ENCODE measurements at regions not wholly inside any gene's neighbourhood (a gene's known extent, or its start where the extent isn't known, plus 50 kb on each side); places are given as distances from the start of the nearest gene placed in this dataset.
"Not testable (repeated sequence)": the region's sequence is repeated elsewhere in the genome, so short reads cannot be mapped to it uniquely, and the experiment has no call there.

DNA sequence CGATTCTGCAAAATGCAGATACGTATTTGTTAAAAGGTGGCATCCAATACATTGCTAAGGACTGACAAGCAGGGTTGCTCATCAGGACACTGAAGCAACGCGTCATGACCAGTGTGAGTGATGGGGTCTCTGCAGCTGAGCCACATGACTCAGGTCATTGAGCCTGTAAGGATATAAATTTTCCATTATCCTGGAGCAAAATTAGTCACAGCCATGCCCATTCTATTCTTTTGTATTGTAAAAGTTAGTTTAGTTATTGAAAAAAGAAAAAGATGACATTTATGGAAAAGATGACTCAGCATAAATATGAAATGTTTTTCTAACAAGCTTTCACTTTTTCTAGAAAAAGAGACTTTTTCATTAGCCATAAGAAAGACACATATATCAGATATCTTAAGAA lies 268.0 kb upstream of the TMEM132C start:
- peak in 1 of 2 experiments; percentile 20 for DNase-seq (ENCODE audit: low read depth in 2 of 2)

DNA sequence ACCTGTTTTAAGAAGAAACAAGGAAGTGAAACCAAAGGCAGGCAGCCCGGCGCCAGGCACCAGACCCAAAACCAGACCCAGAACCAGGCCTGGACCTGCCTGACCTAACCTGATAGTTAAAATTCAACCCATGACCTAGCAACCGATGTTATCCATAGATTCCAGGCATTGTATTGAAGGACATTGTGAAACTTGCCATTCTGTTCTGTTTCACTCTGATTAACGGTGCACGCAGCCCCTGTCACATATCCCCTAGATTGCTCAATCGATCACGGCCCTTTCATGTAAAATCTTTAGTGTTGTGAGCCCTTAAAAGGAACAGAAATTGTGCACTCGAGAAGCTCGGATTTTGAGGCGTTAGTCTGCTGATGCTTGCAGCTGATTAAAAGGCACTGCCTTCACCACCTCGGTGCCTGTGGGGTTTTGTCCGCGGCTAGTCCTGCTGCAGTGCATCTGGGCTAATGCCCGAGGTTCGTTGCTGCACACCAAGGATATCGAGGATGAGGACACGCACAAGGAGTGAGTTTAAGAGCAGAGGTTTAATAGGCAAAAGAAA lies 262.5 kb upstream of the TMEM132C start:
- DNase-seq (ENCODE audit: low read depth in 2 of 2): no peak

DNA sequence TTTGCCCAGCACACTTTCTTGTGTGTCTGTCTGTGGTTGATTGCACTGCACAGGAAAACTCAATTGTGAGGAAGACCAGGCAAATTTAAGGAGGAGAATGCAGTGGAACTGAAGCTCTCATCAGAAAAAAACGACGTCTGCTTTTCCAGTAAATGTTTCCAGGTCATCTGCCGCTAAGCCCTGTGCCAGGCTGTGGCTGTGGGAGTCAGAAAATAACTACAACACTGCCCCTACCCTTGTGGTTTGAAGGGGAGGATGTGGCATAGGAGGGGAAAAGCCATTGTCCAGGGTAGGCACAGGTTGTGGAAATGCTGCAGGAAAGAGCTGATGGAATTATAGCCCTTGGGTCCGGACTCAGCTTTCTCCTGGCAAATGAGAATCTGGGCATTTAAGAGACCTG lies 259.7 kb upstream of the TMEM132C start:
- no peak for DNase-seq (ENCODE audit: low read depth in 2 of 2)

DNA sequence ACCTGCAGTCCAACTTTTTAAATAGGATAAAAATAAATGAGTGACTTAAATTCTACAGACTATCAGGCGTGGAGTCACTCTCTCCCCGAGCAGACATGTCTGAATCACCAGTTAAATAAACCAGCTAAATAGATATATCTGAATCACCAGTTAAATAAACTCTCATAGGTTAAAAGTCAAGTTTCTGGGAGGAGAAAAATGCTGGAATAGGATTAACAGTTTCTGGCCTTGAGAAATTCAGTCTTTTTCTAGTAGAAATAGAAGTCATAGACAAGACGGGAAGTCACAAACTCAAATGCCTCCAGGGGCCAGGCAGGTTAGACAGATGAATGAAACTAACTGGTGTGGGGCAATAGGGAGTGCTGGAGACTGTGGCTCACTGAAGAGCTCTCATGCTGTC lies 258.6 kb upstream of the TMEM132C start:
- peak in 1 of 2 experiments; percentile 30 for DNase-seq (ENCODE audit: low read depth in 2 of 2)

DNA sequence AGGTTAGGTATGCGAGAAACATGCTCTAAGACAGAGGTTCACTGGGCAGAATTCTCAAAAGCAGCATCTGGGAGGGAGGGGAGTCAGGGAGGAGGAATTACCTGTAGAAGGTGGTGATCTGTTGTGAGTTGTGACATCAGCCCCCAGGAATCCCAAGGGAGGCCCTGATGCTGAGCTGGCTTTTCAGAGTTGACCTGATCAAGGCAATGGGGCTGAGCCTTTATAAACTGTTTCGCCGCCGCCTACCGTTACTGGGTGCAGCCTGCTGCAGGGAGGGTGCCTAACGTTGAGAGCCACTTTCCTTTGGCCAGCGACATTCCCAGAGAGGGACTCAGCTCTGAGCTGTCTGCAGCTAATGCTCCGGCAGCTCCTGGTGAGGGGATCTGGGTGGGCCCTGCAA lies 257.9 kb upstream of the TMEM132C start:
- no peak for DNase-seq (ENCODE audit: low read depth in 2 of 2)

DNA sequence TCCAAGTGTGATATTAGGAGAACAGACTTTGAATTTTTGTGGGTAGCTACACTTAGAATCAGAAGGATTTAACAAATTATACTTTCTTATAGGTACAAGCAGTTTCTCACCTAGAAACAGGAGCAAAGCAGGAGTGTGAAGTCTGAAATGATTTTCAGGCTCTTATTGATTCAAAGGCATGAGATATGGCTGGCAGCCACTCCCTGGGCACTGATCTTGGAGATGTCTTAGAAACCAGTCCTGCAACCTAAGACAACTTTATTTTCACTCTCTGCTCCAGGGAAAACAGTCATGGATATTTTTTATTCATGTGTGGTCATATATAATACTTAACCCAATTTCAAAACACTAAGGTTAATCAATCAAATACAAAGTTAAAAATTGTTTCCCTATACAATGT lies 254.9 kb upstream of the TMEM132C start:
- DNase-seq (ENCODE audit: low read depth in 2 of 2): no peak

DNA sequence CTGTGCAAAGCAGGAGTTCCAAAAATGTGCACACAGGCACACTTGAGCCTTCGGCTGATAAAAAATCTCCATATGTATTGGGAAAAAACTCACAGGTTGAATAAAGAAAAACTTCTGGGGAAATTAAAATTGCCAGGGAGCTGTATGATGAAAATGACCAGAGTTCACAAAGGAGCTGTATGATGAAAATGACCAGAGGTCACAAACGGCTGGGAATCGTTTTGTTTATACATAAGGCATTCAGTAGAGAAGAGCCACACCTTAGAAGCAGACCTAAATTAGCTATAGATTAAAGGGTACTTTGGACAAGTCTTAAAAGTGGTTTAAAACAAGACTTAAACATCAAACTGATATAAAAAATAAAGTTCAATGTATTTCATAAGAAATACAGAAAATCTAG lies 251.7 kb upstream of the TMEM132C start:
- no peak for DNase-seq (ENCODE audit: low read depth in 2 of 2)

DNA sequence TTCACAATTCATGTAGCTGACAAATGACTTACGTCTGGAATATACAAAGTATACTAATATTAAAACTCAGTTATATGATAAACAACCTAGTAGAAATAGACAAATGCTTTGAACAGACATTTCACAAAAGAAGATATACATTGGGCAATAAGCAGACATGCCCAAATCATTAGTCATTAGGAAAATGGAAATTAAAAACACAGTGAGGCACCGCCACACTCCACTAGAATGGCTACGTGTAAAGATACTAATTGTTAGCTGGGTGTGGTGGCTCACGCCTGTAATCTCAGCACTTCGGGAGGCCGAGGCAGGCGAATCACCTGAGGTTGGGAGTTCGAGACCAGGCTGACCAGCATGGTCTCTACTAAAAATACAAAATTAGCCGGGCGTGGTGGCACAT lies 248.9 kb upstream of the TMEM132C start:
- no peak for DNase-seq (ENCODE audit: low read depth in 2 of 2)

DNA sequence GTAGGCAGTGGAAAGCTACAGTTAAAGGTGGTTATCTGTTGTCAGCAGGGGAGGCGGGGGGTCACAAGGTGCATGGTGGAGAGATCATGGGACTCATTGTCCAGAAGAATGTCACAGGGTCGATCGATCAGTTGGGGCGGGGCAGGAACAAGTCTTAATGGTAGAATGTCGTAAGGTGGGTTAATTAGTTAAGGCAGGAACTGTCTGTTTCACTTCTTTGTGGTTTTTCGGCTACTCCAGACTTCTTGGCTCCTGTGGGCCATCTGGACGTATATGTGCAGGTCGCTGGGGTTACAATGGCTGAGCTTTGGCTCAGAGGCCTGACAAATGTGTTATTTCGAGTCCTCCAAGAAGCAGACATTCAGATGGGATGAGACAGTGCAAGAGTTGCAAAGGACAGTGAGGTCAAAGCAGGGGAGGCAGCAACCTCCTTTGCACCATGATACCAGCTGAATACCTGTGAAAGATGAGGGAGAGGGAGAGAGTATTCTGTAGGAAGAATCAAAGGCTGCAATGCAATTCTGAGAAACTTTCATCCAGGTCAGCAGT lies 246.9 kb upstream of the TMEM132C start:
- DNase-seq (ENCODE audit: low read depth in 2 of 2): no peak

DNA sequence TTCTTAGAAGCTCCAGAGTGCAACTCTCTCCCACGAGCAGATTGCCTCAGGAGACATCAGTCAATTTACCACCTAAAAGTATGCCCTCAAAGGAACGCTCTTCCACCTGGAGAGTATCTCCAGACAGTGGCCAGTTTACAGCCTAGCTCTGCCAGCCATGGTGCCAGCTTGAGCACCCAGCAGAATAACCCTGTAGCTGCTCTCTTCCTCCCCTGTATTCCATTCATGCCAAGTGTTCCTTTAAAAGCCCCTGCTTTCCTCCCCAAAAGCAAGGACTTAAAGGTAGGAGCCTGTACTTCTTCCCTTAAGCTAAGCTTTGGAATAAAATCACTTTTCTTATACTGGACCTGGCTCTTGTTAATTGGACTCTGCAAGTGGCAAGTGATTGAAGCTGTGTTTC lies 245.4 kb upstream of the TMEM132C start:
- no peak for DNase-seq (ENCODE audit: low read depth in 2 of 2)

DNA sequence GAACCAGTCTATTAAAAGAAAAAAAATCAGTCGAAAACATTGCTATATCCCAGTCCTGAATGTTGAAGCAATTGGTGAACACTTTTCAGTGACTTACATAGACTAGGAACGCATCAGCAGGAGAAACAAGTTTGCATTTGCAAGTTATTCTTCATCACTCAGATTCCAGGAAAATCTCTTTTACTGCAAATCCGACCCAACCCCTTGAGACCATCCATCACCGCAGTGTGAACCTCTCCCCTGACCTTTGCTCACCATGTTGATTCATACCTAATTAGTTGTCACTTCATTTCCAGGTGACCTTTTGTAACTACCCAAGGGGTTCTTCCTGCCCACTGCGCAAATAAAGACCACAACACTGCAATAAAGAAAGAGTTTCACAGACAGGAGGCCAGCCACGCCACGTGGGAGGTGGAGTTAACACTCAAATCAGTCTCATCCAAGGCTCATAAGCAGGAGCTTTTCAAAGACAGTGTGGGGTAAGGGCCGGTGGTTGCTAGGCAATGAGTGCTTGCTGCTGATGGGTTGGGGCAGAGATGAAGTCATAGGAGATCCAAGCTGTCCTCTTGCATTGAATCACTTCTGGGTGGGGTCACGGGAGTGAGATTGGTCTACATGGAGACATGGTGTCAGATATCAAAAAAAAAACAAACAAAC lies 241.3 kb upstream of the TMEM132C start:
- DNase-seq (ENCODE audit: low read depth in 2 of 2): no peak

DNA sequence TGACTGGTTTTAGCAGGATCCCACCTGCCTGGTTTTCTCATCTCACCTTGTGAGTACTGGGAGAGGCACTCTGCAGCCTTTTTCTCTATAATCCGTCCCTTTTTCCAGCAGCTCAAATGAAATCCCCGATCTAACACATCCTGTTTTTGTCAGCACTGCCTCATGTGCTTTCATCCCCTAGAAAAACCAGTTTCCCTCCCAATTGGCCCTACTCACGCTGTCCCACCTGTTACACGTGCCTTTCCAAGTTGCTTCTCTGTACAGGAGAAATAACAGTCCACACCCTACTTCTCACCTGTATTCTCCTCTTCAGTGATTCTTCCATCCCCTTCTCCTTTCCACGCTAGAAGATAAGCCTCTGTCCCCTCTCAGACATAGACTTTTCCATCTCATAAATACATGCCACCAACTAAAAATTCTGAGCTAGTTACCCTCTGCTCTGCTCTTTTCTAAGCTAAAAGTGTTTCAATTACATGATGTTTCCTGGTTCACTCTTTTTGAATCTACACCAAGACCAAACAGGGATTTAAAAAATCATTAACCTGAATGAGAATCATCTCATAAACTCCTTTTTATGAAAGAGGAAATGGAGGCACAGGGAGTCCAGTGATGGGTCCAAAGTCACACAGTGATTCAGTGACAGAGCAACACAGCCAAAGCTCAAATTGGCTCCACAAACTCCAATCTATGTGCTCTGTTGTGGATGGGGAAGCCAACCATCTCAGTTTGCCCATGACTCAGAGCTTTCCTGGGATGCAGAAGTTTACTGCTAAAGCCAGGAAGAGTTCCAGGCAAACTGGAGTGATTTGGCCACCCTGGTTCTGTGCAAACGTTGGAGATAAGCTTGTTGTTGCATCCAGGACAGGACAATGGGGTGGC lies 240.0 kb upstream of the TMEM132C start:
- DNase-seq (ENCODE audit: low read depth in 2 of 2): no peak

DNA sequence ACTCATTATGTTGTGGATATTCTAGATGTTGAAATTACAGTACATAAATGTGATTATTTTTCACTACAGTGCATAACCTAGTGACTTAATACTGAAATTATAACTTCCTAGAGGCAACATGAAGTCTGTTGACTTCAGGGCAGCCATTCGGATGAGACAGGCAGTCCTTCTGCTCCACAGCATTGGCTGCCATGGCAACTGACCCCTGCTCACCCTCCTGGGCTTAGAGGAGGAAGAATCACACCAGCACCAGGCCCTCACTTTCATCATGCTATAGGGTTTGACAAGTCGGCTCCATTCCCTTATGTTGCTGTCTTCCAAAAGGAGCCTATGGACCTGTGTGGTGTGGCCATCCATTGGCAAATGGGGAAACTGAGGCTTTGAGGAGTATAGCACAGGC lies 233.5 kb upstream of the TMEM132C start:
- no peak for DNase-seq (ENCODE audit: low read depth in 2 of 2)

DNA sequence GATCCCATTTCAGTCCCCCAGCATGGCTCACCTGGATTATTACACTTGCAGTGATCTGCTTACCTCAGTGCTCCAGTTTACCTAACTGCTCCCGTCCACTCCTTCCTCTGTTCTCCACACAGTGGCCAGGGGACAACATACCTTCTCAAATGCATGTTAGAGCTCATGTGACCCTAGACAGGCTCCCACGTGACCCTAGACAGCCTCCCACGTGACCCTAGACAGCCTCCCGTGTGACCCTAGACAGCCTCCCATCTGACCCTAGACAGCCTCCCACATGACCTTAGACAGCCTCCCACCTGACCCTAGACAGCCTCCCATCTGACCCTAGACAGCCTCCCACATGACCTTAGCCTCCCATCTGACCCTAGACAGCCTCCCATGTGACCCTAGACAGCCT lies 226.0 kb upstream of the TMEM132C start:
- no peak for DNase-seq (ENCODE audit: low read depth in 2 of 2)

DNA sequence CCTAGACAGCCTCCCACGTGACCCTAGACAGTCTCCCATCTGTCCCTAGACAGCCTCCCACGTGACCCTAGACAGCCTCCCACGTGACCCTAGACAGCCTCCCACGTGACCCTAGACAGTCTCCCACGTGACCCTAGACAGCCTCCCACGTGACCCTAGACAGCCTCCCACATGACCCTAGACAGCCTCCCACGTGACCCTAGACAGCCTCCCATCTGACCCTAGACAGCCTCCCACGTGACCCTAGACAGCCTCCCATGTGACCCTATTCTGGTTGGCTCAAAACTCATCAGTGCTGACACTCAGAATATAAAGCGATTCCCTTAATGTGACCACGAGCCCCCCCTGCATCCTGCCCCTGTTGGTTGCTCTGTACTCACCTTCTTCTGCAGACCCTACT lies 224.7 kb upstream of the TMEM132C start:
- not testable (repeated sequence) for DNase-seq (ENCODE audit: low read depth in 2 of 2)

DNA sequence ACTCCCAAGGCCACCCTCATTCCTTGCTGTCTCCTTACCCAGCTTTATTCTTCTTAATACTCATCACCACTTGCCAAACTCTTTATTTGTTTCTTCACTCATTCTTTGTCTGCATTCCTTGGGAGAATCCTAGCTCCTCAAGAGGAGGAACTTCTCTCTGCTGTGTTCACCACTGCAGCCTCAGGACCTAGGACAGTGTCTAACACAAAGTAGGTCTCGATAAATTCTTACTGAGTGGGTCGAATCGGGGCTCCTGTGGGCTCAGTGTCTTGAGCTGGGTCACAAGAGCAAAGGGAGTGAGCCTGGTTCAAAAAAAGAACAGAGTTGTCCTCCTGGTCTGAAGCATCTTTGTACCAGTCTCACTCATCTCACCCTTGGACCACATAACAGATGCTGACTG lies 224.1 kb upstream of the TMEM132C start:
- no peak for DNase-seq (ENCODE audit: low read depth in 2 of 2)

DNA sequence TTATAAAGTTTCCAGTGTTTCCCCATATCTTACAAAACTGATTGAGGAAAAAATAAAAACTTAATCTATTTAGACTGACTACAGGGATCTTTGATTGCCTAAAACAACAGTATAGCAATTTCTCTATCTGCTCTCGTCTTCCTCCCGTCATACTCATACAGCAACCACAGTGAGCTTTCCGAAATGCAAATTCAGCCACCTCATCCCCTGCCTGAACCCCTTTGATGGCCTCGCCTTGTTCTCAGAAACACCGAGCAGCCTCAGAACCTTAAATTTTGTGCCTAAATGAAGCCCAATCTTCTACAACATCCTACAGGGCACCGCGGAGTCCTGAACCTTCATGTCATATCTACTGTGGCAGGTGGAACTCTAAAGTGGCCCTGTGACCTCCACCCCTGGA lies 223.7 kb upstream of the TMEM132C start:
- DNase-seq (ENCODE audit: low read depth in 2 of 2): no peak

DNA sequence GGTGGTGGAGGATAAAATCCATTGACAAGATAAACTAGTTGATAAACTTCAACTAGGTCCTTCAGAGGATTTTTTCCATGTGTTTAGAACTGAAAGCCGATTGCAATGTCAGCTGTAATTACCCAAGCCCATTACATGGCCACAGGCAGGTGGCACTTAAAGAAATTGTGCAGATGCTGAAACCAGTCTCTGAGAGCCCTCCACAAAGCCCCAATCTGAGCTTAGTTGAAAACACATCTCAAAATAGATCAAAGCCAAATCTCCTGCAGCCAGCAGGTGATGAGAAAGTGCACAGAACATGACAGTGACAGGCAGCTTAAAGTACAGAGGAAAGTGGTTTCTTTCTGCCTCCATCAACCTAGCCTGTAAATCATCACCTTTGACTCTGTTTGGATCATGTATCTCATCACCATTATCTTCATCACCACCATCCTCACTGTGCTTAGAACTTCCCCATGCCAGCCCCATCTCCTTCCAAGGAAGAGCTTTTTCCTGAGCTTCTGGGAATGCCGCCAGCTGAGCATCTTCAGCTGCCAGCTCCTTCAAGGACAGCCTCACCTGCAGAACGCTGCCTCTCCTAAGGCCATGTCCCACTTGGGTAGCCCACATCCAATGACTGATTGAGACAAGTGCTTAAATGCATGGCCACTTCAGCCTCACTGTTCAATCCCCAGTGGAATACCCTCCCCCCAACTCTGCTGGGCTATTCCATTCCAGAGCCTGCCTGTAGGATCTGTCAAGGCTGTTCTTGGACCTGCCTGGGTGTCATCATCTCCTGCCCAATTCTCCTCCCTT lies 219.5 kb upstream of the TMEM132C start:
- no peak for DNase-seq (ENCODE audit: low read depth in 2 of 2)

DNA sequence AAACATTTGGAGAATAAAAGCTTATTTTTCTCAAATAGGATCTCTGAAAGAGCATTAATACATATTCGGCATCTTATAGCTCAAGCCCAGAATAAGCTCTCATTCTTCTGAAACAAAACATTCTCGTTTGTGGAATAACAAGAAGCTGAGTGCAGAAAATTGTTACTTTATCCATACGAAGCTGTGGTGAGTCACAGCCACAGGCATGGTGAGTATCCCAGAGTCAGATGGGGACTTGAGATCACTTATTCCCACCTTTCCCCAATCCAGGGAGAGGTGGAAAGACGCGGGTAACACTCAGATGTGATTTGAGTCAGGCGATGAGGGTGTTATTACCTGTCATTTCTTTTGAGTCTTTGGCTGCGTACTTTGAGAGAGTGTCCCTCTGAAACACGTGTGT lies 214.6 kb upstream of the TMEM132C start:
- DNase-seq (ENCODE audit: low read depth in 2 of 2): peak in 1 of 2 experiments; percentile 10

DNA sequence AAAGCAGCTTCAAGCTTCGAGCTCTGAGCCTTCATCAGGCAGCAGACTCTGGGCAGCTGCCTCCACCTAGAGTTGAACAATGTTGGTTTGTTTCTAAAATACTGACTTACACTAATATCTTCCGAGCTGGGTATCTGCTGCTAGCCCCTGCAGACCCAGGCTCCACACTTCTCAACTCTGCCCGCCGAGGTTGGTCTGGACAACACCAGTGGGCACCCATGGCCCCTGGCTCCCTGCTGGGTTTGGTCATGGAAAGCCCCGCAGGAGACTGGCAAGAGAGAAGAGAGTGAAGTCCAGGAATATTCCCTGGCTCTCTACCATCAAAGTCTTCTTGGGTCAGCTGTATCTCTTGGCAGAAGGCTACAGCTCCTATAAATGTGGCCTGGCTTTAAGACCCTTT lies 214.2 kb upstream of the TMEM132C start:
- no peak for DNase-seq (ENCODE audit: low read depth in 2 of 2)

DNA sequence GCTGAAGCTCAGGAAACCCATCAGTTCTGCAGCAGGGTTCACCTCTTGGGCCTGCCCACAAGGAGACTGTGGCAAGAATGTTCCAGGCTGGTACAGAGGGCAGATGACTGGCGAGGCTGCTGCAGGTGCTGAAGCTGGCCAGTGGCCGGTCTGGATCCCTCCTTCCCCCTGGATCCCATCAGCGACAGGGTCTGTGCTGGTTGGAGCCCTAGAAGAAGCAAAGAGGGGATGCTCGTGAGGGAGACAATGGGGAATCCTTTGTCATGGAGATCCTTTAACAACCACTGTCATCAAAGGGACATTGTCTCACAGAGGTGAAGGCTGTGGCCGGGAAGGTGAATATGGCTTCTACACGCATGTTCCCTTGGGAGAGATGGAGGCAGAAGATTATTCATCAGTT lies 211.4 kb upstream of the TMEM132C start:
- DNase-seq (ENCODE audit: low read depth in 2 of 2): no peak
